ENCODE measurements at regions not wholly inside any gene's neighbourhood (a gene's known extent, or its start where the extent isn't known, plus 50 kb on each side); places are given as distances from the start of the nearest gene placed in this dataset.

DNA sequence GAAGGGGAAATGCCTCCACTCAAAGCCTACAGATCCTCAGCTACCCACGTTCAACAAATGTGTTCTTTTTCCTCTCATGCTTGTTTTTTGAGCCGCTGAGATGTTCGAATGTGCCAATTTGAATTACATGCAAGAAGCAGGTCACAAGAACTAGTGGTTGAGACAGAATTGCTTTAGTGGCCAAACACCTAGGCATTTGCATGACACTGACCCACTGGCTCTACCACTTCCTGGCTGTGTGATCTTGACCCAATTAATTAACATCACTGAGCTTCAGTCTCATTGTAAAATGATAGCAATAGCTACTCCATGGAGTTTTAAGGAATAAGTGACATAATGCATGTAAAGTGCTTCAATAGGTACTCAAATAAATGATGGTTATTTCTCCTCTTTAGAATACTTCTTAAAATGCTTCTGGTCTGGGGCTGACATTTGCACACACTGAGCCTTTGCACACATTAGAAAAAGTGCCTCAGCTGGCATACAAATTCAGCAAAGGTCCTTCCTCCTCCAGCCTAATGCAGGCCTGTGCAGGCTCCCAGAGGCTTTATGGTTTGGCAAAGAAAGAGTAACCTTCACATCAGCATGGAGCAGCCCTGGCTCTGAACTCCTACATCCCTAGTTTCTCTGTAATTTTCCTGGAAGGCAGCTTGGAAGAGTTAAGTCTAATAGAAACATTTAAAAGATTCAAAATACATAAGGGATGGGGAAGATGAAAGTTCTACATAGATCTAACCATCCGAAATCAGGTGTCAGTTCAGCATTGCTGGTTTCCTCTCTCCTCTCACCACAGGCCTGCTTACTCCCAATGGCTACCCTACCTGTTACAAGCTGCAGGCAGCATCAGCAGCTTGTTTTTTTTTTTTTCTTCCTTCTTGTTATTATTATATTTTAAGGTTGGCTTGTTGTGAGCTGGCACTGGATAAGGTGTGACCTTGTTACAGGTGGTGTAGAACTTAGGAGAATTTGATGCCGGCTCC lies 107.4 kb downstream of the TBX19 start:
- Histone ChIP-seq H3K27me3 (ENCODE audit: insufficient read depth, poor library complexity, severe bottlenecking) (no peaks in the 10 kb centered on the region), H3K27ac (ENCODE audit: poor library complexity, severe bottlenecking) (no peak overlapping the region), H3K36me3 (ENCODE audit: low read depth) (no peaks in the 10 kb centered on the region), H3K4me1 (ENCODE audit: insufficient read depth, poor library complexity, severe bottlenecking) (peaks cover 12% of the 10 kb centered on the region), H3K4me3 (ENCODE audit: severe bottlenecking) (no peak overlapping the region), H3K9me3 (ENCODE audit: severe bottlenecking) (no peaks in the 10 kb centered on the region)
- ATAC-seq (ENCODE audit: low read depth) = no peak
- TF ChIP-seq, protein P1, sequence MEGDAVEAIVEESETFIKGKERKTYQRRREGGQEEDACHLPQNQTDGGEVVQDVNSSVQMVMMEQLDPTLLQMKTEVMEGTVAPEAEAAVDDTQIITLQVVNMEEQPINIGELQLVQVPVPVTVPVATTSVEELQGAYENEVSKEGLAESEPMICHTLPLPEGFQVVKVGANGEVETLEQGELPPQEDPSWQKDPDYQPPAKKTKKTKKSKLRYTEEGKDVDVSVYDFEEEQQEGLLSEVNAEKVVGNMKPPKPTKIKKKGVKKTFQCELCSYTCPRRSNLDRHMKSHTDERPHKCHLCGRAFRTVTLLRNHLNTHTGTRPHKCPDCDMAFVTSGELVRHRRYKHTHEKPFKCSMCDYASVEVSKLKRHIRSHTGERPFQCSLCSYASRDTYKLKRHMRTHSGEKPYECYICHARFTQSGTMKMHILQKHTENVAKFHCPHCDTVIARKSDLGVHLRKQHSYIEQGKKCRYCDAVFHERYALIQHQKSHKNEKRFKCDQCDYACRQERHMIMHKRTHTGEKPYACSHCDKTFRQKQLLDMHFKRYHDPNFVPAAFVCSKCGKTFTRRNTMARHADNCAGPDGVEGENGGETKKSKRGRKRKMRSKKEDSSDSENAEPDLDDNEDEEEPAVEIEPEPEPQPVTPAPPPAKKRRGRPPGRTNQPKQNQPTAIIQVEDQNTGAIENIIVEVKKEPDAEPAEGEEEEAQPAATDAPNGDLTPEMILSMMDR (IDR thresholded peaks at IDR 0.05; ENCODE audit: poor library complexity, severe bottlenecking) = no peak
- no peak for DNase-seq (ENCODE audit: low spot score)

DNA sequence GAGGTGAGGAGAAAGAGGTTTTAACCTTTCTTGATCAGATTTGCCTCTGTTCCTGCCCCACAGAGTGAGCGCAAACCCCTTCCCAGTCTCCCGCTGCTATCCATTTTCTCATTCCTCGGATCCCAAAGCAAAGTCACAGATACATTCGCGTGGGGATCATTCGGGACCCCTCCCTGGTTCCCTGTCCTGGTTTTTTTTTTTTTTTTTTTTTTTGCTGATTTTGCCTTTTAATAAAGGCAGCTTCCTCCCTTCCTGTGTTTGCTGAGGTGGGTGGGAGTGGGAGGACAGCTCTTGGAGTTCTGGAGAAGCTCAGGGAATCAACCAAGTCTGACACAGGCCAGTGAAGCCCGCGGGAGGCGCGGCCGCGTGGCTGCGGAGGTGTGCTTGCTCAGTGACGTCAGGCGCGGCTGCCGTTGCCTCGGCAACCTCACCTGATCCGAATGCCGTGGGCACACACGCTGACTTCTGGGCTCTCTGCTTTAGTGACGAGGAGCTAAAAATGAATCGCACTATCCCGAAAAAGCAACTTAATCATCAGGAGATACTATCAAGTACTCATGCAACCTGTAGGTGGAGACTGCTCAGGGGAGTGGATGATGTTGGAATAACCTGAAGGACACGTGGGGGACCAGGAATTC lies 106.4 kb downstream of the TBX19 start:
- ATAC-seq (ENCODE audit: low read depth) (peak; percentile 76), DNase-seq (ENCODE audit: low spot score) (peak; percentile 72)
- H3K4me1 ChIP-seq (ENCODE audit: insufficient read depth, poor library complexity, severe bottlenecking) = peaks cover 8% of the 10 kb centered on the region
- H3K36me3 ChIP-seq (ENCODE audit: low read depth) = no peaks in the 10 kb centered on the region
- no peak overlapping the region for H3K27ac ChIP-seq (ENCODE audit: poor library complexity, severe bottlenecking)
- no peaks in the 10 kb centered on the region for H3K9me3 ChIP-seq (ENCODE audit: severe bottlenecking)
- TF ChIP-seq, protein P1 (IDR thresholded peaks at IDR 0.05; ENCODE audit: poor library complexity, severe bottlenecking) = peak; percentile 30
- no peaks in the 10 kb centered on the region for H3K27me3 ChIP-seq (ENCODE audit: insufficient read depth, poor library complexity, severe bottlenecking)
- H3K4me3 ChIP-seq (ENCODE audit: severe bottlenecking) = no peak overlapping the region

DNA sequence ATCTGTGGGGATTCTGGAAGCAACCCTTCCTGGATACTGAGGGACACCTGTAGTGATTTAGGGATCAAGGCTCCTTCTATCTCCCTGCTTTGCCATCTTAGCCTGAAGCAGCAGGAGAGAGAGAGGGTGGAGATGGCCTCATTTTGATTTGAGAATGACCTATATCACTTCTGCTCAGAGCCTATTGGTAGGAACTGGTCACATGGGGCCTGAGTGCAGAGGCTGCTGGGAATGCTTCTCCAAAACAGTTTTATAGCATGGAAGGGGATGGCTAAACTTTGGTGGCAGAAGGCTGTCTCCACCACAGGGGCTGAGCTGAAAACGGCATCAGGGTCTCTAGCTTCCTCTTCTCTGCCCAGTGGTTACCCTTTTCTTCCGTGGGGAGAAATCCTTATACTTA lies 105.8 kb downstream of the TBX19 start:
- H3K9me3 ChIP-seq (ENCODE audit: severe bottlenecking) = no peaks in the 10 kb centered on the region
- H3K27ac ChIP-seq (ENCODE audit: poor library complexity, severe bottlenecking) = no peak overlapping the region
- no peak overlapping the region for H3K4me3 ChIP-seq (ENCODE audit: severe bottlenecking)
- TF ChIP-seq, protein P1 (IDR thresholded peaks at IDR 0.05; ENCODE audit: poor library complexity, severe bottlenecking) = no peak
- DNase-seq (ENCODE audit: low spot score) (no peak), ATAC-seq (ENCODE audit: low read depth) (no peak)
- H3K4me1 ChIP-seq (ENCODE audit: insufficient read depth, poor library complexity, severe bottlenecking) = peaks cover 6% of the 10 kb centered on the region
- no peaks in the 10 kb centered on the region for H3K27me3 ChIP-seq (ENCODE audit: insufficient read depth, poor library complexity, severe bottlenecking)
- H3K36me3 ChIP-seq (ENCODE audit: low read depth) = no peaks in the 10 kb centered on the region

DNA sequence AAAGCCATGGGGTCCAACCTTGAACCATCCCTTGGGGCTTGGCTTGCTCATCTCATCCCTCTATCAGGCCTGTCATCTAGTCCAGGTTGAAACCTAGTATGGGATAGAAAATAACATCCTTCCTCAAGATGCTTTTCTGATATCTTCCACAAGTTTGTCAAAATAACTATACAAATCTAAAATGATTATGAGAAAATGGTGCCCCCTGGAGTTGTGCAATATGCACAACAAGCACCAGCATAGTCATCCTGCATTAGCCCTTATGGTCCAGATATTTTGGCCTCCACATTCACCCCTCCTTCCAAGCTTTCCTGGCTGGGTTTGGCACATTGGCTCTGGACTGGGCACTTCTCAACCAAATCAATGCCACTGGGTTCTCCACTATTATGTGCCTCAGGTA lies 101.2 kb downstream of the TBX19 start:
- H3K4me3 ChIP-seq (ENCODE audit: severe bottlenecking) = no peak overlapping the region
- no peak for ATAC-seq (ENCODE audit: low read depth)

More for the DNA sequence above, 101.2 kb downstream of the TBX19 start:
- H3K4me1 ChIP-seq (ENCODE audit: insufficient read depth, poor library complexity, severe bottlenecking) = no peaks in the 10 kb centered on the region
- no peak overlapping the region for H3K27ac ChIP-seq (ENCODE audit: poor library complexity, severe bottlenecking)
- TF ChIP-seq, protein P1 (IDR thresholded peaks at IDR 0.05; ENCODE audit: poor library complexity, severe bottlenecking) = no peak
- H3K36me3 ChIP-seq (ENCODE audit: low read depth) = no peaks in the 10 kb centered on the region
- no peaks in the 10 kb centered on the region for H3K9me3 ChIP-seq (ENCODE audit: severe bottlenecking)
- H3K27me3 ChIP-seq (ENCODE audit: insufficient read depth, poor library complexity, severe bottlenecking) = no peaks in the 10 kb centered on the region
- no peak for DNase-seq (ENCODE audit: low spot score)

All from RWPE2 (cell line).